HG03432 (cell line): ENCODE measurements at regions not wholly inside any gene's neighbourhood (a gene's known extent, or its start where the extent isn't known, plus 50 kb on each side); places are given as distances from the start of the nearest gene placed in this dataset.

ENCODE experiments used
- ATAC-seq: cut with Tn5 transposase; IDR thresholded peaks from one replicate; pipeline ENCODE4 v1.9.1; 2021; ENCODE audit warnings: mild to moderate bottlenecking, moderate library complexity; ENCODE audit not compliant: unreplicated experiment

DNA sequence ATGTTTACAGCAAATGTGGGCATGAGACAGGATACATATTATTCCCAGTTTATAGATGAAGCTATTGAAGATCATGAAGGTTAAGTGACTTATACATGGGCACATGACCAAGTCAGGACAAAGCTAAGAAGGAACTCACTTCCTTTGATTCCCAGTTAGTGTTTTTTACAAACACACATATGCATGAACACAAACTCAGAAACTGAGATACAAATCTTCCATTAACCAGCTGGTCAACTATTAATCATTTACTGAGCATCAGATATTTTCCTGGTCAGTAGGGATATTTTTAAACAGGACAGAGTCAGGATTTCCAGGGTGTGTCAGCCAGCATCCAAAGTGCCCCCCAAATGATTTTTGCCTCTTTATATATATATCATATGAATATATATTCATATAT lies 222.2 kb downstream of the OGFRL1 start:
- ATAC-seq, result no peak

DNA sequence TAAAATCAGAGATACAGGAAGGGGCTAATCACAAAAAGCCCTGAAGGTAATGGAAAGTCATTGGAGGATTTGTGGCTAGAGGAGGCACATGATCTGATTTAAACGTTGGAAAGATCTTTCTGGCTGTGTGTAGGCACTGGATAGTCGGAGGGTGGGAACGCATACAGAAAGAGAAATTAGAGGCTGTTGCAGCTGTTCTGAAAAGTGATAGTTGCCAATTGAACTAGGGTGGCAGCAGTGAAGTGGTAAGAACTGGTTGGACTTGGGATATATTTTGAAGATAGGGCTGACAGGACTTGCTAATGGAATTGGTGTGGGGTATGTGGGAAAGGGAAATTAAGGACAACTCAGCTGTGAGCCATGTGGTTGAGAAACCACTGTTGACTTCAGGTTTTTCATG lies 223.6 kb downstream of the OGFRL1 start:
- ATAC-seq, result no peak

DNA sequence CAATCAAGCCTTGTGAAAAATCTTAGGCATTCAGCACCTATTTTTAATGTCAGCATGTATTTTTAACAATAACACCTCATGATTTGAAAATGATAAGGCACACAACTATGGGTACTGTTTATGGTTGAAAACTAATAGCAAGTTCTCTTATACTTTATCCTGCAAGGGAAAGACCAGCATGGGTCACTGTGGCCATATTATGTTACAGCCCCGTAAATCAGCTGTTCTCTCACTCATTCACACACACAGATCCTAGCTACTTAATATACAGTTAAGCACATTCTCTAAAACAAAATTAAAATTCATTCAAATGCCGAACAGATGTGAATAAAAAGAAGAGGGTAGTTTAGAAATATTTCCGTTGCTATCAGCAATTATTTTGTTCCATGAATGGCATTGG lies 224.4 kb downstream of the OGFRL1 start:
- no peak for ATAC-seq

DNA sequence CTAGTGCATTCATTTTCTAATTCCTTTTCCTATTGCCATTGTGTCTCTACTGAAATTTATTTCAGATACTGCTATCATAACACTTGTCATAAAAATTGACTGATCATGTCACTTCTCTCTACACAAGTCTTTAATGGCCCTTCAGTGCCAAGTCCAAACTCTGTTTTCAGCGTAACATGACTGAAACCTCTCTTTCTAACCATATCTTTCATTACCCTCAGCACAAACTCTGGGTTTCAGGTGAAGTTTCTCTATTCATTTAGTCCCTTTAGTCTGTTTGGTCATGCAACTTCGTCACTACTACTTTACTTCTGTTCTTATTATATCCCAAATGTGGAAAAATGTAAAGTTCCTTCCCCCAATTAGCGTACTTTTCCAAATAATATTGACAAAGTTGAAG lies 234.9 kb downstream of the OGFRL1 start:
- peak; percentile 78 for ATAC-seq

DNA sequence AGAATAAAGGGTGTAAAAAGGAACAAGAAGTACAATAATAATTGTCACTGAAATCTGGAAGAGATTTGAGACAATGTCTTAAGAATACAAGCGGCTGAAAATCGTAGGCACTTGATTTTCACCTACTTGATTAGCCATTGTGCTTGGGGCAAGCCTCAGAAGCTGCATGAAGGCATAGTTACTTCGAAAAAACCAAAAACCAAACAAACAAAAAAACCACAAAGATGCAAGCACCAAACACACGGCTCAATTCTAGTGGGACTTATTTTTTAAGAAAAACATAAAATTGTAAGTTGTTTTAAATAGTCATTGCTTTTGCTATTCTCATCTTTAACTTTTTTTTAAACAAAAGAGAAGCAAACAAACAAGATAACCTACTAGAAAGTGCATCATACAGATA lies 235.6 kb downstream of the OGFRL1 start:
- no peak for ATAC-seq

DNA sequence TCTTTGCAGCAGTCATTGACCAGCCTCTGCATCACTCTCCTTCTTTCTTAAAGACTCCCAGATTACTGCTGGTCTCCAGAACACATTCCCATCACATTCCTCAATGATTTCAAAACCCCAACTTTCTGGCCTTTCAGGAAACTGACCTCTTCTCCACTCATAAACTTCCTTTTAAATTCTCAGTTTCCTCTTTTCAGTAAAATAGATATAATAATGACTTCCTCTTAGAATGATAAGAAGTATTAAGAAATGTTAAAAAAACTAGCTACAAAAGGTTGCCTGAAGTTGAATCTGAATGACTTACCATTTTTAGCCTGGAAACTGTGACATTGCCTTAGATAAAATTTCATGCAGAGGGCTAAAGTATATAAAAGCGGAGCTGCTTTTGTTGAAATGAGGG lies 239.3 kb downstream of the OGFRL1 start:
- ATAC-seq, result no peak

DNA sequence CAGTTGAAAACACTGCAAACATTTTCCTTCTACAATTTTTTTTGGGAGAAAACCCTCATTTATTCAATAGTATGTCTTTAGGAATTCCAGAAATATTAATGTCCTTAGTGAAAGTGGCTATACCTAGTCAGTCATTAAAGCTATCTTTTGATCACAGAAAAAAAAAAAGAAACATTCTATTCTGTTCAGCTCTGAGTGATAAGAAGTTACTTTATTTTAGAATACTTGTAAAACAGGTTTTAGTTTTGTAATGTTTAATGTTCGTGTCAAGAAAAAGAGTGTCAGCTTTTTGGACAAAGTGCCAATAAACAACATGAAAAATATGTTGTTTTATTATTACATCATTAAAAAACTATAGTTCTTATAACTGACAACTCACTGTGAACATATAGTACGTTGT lies 240.4 kb downstream of the OGFRL1 start:
- ATAC-seq, result no peak

DNA sequence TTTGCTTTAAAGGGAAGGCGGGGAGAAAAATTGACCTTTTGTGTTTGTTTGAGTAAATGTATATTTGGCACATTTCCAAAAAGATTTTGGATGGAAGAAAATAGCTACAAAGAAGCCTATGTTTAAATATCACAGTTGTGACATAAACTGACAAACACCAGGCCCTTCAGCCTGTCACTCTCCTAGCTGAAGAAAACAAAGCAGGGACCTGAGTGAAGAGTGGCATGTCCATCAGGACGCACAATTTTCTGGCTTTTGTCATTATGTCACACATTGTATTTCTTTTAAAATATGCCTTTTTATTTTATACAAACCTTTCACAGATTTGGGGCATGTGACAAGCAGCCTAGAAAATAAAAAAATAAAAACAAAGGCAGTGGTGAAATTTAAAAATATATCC lies 241.2 kb downstream of the OGFRL1 start:
- no peak for ATAC-seq

DNA sequence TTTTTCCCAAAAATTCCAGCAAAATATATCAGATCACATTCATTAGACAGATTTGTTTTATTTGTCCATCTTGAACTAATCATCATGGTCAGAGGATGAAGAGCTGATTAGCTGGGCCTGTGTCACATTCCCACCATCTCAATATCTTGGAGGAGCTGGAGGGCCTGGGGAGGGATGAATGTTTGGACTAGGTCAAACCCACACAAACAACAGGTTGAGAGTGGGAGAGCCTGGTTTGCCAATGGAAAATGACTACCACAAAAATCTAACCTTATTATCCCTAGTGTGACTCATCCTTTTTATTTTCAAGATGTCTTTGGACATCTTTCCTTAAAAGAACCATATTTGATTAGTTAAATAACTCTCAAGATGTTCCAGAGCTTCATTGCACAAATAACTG lies 242.4 kb downstream of the OGFRL1 start:
- no peak for ATAC-seq

DNA sequence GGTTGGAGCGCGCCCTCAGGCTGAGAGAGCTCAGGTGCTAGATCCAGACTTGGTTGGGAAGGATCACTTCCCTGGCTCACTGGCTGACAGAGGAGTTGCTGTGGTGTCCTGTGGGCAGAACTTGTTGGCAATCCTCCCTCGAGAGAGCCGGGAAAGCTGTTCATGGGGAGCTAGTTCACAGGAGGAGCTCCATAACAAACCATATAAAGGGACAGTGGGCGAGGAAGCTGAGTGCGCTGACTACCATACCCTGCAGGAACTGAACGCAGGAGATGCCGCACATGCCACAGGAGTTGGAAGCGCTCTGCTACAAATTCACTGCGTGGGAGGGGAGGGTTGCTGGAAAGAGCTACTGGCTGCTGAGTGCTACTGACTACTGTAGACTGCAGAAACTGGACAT lies 243.2 kb downstream of the OGFRL1 start:
- no peak for ATAC-seq

DNA sequence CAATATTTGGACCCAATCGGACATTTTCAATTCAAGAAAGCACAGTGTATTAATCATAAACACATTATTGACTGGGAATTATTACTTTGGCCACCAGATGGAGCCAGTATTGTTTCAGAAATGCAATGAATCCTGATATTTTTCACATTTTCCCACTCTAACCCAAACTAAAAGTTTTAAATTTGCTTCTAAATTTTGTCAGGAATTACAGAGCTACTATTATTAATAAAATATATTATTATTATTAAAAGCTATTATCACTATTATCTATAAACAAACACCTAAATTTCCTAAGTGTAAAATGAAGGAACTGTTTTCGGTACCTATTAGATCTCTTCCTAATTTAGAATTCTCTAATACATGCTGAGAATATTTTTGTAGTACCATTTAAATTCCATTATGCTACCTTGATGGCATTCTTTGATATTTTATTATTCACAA lies 245.3 kb downstream of the OGFRL1 start:
- ATAC-seq, result no peak

DNA sequence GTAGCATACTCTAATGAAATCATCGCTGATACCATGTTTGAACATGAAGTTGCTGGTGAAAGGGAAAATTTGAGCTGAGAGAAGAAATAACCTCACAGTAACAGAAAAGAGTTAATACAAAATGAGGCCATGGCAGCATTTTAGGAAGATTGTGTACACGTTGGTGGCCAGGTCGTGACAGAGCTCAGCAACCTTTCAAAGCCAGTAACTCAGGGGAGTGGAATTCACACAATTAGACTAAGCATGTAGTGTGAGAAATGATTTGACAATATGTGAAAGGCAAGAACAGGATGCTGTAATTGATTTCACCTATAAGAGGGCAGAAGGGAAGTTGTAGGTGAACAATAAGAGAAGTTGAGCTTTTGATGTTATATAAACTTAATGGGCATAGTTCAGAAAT lies 246.3 kb downstream of the OGFRL1 start:
- ATAC-seq, result no peak

DNA sequence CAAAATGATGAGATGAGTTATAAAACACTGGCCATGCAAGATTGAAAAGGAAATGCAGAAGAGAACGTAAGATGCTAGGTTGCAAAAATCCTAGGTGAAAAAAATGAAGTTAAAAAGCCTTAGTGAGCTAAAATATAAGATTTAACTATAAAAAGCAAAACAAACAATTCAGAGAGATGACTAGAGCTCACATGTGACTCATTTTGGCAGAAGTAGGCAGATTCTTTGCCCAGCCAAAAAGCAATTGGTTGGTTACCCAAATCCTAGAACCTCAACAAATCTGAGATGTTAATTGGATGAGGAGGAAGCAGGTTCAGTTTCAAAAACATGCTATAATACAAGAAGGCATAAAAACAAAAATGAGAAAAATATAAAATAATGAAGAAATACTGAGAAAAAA lies 249.1 kb downstream of the OGFRL1 start:
- ATAC-seq, result no peak

DNA sequence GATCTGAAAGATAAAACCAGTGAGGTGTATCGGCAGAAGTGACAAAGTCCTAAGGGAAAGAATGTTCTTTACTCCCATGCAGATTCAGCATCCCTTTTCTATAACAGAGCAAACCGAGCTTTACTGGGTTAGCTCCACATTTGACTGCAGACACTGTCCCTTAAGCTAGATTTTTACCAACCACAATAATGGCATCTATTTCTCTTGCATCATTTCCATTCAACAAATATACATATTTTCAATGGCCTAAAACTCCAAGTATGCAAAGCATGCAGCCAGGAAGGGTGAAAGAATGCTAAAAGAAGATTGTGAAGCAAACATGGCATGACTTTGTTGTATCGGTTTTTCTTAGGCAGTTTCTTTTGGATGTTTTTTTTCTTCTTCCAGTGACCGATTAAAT lies 255.4 kb downstream of the OGFRL1 start:
- no peak for ATAC-seq

DNA sequence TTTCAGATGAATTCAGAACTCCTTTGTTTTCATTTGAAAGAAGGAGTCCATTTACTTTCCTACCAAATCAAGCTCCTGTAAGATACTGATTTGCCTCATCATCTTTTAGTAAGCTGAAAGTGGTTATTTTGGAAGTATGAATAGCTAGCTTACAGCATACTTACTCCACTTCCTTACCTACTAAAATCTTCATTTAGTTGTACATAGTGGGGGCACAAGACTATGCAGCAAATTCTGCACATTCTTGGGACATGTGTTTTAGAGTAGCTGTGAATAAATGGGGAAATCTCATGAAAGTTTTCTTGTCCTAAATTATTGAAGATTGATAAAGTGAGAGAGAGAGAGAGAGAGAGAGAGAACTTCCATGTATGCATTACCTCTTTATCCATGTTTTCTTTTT lies 256.3 kb downstream of the OGFRL1 start:
- no peak for ATAC-seq

DNA sequence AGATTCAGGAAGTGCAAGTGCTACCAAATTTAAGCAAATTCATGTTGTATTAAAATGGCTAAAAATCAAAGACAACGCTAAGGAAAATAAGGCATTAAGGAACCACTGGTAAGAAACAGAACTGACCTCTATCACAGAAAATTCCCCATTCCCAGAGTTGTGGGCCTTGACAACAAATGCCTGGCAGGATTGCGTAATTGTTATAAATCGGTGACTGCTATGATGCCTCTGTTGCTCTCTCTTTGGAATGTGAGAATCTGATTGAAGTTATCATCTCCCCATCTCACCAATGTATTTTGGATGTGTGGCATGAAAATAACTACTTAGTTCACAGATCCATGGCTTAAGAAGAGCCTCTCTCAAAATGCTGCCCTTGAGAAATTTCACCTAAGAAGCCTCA lies 257.3 kb downstream of the OGFRL1 start:
- no peak for ATAC-seq

DNA sequence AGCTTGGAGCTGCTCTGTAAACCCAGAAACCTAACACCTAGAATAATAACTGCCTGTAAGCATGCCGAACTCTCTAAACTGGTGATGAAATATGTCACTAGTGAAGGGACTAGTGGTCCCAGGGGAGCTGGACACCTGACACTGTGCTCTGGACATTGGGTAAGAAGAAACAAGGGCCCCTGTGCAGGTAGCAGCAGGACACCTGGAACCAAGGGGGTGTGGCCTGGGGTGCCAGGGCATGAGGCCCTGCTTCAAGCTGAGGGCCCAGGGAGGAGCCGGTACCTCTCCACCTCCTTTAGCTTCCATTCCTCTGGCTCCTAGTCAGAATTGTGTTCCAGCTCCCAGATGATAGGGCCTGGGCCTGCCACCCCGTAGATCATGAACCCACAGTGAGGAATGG lies 263.2 kb downstream of the OGFRL1 start:
- no peak for ATAC-seq

DNA sequence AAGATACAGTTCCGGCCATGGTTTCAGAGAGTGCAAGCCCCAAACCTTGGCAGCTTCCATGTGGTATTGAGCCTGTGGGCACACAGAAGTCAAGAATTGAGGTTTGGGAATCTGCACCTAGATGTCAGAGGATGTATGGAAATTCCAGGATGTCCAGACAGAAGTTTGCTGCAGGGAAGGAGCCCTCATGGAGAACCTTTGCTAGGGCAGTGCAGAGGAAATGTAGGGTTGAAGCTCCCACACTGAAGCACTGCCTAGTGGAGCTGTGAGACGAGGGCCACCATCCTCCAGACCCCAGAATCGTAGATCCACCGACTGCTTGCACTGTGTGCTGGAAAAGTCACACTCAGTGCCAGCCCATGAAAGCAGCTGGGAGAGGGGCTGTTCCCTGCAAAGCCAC lies 267.5 kb downstream of the OGFRL1 start:
- no peak for ATAC-seq

DNA sequence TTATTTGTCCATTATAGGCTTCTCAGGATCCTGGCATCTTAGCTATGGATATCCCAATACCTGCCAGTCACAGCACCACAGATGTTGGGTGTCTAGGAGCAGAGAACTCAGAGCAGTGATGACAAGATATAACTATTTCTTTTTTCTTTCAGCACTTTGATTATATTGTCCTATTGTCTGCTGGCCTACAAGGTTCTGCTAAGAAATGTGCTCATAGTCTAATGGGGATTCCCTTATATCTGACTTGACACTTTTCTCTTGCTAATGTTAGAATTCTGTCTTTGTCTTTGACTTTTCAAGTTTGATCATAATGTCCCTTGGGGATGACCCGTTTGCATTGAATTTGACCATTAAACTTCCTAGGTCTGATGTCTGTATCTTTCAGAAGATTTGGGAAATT lies 270.4 kb downstream of the OGFRL1 start:
- no peak for ATAC-seq

DNA sequence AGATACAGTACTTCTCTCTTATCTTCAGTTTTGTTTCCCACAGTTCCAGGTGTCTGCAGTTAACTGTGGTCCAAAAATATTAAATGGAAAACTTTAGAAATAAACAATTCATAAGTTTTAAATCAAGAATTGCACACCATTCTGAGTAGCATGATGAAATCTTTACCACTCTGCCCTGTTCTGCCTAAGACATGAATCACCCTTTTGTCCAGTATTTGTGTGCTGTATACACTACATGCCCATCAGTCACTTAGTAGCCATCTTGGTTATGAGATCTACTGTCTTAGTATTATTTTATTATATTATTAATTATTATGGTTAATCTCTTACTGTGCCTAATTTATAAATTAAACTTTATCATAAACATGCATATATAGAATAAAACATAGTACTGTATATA lies 279.0 kb downstream of the OGFRL1 start:
- no peak for ATAC-seq

DNA sequence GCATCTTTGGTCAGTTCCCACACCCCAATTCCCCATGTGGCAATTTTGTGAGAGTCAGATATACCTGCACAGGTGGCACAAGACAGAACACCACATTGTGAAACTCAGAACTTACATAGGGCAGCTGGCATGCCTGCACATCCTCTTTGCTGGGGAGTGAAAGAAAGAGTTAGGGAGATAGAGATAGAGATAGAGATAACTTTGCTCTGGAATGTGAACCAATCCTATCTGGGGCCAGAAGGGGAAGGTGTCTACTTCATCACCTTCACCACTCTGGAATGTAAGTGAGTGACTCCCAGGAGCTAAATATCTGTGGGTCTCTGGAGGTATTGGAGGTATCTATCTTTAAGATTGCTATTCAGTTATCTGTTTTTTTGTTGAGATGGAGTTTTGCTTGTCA lies 289.2 kb downstream of the OGFRL1 start:
- no peak for ATAC-seq

DNA sequence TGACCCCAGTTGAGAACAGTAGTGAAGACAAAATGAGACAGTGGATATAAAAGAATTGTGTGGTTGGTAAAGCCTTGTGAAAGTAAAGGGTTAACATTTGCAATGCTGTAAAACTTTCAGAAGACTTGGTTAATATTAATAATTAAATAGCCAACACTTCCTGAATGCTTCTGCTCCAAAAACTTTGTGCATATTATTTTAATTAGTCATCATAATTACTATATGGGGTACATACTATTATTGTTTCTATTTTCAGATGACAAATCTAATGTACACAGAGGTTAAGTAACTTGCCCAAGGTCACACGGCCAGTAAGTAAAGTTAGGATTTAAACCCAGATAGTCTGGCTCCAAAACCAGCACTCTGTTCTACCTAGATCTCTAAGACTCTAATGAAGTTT lies 291.3 kb downstream of the OGFRL1 start:
- peak; percentile 50 for ATAC-seq

DNA sequence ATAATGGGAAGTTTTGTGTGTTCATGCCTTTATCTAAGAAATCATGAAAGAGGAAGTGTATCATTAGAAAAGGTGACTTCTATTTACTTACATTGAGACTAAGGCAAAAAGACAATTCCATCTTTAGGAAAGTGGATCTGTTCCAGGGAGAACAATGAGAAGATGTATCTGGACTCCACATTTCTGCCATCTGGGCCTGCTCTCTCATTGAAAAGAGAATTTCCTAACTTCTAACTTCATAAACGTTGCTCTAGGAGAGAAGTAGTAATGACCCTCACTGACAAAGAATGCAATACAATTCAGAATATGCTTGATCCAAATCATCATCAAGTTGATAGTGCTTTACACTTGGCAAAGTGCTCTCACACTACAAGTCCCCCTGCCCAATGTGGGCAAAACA lies 294.2 kb downstream of the OGFRL1 start:
- no peak for ATAC-seq
